ENCODE measurements at regions not wholly inside any gene's neighbourhood (a gene's known extent, or its start where the extent isn't known, plus 50 kb on each side); places are given as distances from the start of the nearest gene placed in this dataset.
"Not testable (repeated sequence)": the region's sequence is repeated elsewhere in the genome, so short reads cannot be mapped to it uniquely, and the experiment has no call there.

DNA sequence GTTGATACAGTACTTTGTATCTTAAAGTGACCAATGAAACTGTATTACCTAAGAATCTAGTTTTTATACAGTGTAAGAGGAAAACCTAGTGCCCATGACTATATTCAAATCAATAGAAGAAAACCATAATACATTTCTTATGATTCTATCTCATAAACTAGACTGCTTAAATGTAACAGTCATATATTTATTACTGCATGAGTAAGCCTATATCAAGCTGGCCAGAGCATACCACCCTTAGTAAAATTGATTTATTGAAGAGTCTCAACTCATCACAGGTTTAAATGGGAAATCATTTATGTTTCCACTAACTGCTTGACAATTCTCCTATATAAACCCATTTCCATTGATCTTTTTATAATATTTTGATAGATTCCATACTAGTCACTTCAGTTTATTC is 1059.2 kb upstream of the LRRTM1 start:
- no peak for DNase-seq (ENCODE audit: low read depth)
- TF ChIP-seq, protein P1, sequence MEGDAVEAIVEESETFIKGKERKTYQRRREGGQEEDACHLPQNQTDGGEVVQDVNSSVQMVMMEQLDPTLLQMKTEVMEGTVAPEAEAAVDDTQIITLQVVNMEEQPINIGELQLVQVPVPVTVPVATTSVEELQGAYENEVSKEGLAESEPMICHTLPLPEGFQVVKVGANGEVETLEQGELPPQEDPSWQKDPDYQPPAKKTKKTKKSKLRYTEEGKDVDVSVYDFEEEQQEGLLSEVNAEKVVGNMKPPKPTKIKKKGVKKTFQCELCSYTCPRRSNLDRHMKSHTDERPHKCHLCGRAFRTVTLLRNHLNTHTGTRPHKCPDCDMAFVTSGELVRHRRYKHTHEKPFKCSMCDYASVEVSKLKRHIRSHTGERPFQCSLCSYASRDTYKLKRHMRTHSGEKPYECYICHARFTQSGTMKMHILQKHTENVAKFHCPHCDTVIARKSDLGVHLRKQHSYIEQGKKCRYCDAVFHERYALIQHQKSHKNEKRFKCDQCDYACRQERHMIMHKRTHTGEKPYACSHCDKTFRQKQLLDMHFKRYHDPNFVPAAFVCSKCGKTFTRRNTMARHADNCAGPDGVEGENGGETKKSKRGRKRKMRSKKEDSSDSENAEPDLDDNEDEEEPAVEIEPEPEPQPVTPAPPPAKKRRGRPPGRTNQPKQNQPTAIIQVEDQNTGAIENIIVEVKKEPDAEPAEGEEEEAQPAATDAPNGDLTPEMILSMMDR (conservative IDR thresholded peaks at IDR 0.05; ENCODE audit: low read depth, low read length): no peak
- no peak overlapping the region for H3K4me3 ChIP-seq (ENCODE audit: low read length)

DNA sequence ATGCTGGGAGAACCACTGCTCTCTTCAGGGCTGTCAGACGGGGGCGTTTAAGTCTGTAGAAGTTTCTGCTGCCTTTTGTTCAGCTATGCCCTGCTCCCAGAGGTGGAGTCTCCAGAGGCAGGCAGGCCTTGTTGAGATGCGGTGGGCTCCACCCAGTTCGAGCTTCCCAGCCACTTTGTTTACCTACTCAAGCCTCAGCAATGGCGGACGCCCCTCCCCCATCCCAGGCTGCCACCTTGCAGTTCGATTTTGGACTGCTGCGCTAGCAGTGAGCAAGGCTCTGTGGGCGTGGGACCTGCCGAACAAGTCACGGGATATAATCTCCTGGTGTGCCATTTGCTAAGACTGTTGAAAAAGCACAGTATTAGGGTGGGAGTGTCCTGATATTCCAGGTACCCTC is 1057.9 kb upstream of the LRRTM1 start:
- not testable (repeated sequence) for DNase-seq (ENCODE audit: low read depth)

DNA sequence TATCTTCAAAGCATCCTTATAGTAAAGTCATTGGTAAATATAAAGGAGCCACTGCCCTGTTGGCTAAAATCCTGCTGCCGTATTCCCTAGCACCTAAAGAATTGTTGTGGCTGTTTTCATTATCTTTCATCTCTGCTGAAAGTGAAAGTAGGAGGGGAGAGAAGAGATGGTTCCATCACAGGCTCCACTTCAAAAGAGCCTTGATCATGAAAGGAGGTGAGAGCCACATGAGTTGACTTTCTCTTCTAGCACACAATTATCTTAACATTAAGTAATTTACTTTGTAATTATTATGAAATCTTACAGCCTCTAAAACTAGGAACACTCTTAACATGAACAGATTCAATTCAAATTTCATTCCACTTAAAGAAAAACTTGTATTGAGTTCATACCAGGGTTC is 1050.9 kb upstream of the LRRTM1 start:
- TF ChIP-seq, protein P1 (conservative IDR thresholded peaks at IDR 0.05; ENCODE audit: low read depth, low read length): no peak
- DNase-seq (ENCODE audit: low read depth): no peak
- no peak overlapping the region for H3K4me3 ChIP-seq (ENCODE audit: low read length)

More for the DNA sequence above, 1057.9 kb upstream of the LRRTM1 start:
- H3K4me3 ChIP-seq (ENCODE audit: low read length): not testable (repeated sequence)

DNA sequence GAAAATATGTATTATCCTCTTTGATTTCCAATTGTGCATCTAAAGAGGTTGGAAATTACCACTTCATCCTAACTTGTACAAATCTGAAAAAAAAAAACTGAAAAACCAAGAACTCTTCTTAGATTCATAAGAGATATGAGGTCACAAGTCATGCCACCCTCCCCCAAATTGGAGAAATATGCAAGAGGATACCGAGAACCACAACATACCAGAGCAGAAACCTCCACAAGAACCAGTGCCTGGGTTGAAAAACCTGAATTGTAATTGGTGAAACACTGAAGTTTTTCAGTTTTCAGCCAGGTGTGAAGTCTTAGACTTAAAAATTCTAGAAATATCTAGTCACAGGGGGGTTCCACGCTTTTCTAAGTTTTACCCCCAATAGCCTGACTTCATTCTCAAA is 1029.5 kb upstream of the LRRTM1 start:
- TF ChIP-seq, protein P1 (conservative IDR thresholded peaks at IDR 0.05; ENCODE audit: low read depth, low read length): no peak
- no peak for DNase-seq (ENCODE audit: low read depth)
- H3K4me3 ChIP-seq (ENCODE audit: low read length): no peak overlapping the region

DNA sequence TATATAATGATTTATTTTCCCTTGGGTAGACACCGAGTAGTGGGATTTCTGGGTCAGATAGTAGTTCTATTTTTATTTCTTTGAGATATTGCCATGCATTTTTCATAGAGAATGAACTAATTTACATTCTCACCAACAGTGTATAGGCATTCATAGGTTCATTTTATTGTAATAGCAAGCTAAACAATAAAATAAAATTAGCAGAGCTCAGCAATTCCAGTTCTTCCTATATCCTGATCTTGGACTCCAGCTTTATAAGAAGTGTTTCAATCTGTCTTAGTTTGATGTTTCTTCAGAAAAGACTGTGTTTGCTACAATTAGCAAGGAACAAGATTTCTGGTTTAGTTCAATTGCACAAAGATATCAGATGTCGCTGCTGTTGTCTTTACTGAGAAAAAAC is 1024.4 kb upstream of the LRRTM1 start:
- H3K4me3 ChIP-seq (ENCODE audit: low read length): no peak overlapping the region
- TF ChIP-seq, protein P1 (conservative IDR thresholded peaks at IDR 0.05; ENCODE audit: low read depth, low read length): no peak
- no peak for DNase-seq (ENCODE audit: low read depth)

DNA sequence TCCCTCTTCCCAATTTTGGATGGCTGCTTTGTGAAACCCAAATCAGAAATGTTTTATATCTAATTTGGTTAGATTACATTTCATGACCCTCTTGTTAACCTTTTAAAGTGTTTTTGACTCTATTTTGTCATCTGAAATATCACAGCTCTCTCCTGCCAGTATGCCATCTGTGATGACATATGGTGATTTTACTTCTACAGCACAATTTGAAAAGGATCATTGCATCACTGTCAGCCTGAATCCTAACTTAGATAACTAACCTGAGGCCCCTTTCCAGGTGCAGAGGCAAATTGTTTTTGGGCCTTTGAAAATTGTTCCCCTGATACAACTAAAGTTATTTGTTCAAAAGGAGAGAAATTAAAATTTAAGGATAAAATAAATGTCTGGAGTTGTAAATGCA is 1023.4 kb upstream of the LRRTM1 start:
- TF ChIP-seq, protein P1 (conservative IDR thresholded peaks at IDR 0.05; ENCODE audit: low read depth, low read length): no peak
- no peak for DNase-seq (ENCODE audit: low read depth)
- no peak overlapping the region for H3K4me3 ChIP-seq (ENCODE audit: low read length)

DNA sequence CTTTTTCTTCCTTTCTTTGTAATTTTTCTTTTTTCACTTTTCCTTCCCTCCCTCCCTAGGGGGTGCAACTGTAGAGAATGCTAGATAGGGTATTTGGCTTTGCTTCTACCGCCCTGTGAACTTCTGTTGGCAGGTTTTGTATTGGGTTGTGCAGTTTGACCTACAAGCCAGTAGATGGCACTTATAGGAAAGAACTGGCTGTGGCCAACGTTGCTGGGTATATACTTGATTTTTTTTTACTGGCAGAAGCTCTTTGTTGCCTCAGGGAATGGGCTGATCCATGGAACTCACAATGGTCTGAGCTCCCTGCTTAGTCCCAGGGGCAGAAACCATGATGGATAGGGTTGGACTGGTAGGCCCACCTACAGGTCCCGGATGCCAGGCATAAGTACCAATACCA is 1019.5 kb upstream of the LRRTM1 start:
- no peak overlapping the region for H3K4me3 ChIP-seq (ENCODE audit: low read length)
- TF ChIP-seq, protein P1 (conservative IDR thresholded peaks at IDR 0.05; ENCODE audit: low read depth, low read length): peak; percentile 69
- DNase-seq (ENCODE audit: low read depth): peak; percentile 6
